Activated B cell treated with CpG ODN at 0.5 μM for 24 hours (primary cell): ENCODE measurements at regions not wholly inside any gene's neighbourhood (a gene's known extent, or its start where the extent isn't known, plus 50 kb on each side); places are given as distances from the start of the nearest gene placed in this dataset.
"Not testable (repeated sequence)": the region's sequence is repeated elsewhere in the genome, so short reads cannot be mapped to it uniquely, and the experiment has no call there.

Experiments
- ATAC-seq: fragments of 200-7000 bp; cut with Tn5 transposase; one replicate; pipeline ENCODE4 v1.10.0; 2021; ENCODE audit warnings: low read depth, mild to moderate bottlenecking, moderate library complexity
- CTCF ChIA-PET: fragments of 350-600 bp; sonication (Branson Sonifier 250); formaldehyde crosslinking; loops from one replicate; lab custom pipeline; 2021; ENCODE audit warnings: antibody characterized with exemption; lab: Charles Lee
- POLR2A ChIA-PET: fragments of 350-600 bp; sonication (Branson Sonifier 250); formaldehyde crosslinking; loops from one replicate; lab custom pipeline; 2021; ENCODE audit warnings: antibody characterized with exemption; lab: Charles Lee
- DNase-seq: peaks from one replicate; pipeline ENCODE4 v3.0.0; 2022
- H3K27ac Mint-ChIP-seq: one replicate; pipeline ENCODE4 v1.8.0; 2020; ENCODE audit warnings: mixed read lengths
- H3K27me3 Mint-ChIP-seq: one replicate; pipeline ENCODE4 v1.8.0; 2021; ENCODE audit warnings: mixed read lengths
- H3K36me3 Mint-ChIP-seq: one replicate; pipeline ENCODE4 v1.8.0; 2021; ENCODE audit warnings: low read depth, mixed read lengths
- H3K4me1 Mint-ChIP-seq: one replicate; pipeline ENCODE4 v1.8.0; 2021; ENCODE audit warnings: mixed read lengths
- H3K4me3 Mint-ChIP-seq: one replicate; pipeline ENCODE4 v1.8.0; 2020; ENCODE audit warnings: mild to moderate bottlenecking, mixed read lengths
- H3K9me3 Mint-ChIP-seq: one replicate; pipeline ENCODE4 v1.8.0; 2020; ENCODE audit warnings: mixed read lengths
- intact Hi-C: fragments of 100-400 bp; cut with micrococcal nuclease; formaldehyde crosslinking; loops from one replicate; pipeline ENCODE4 v1.15.1; 2024
- TF ChIP-seq, protein P1 (sequence below): fragments of 200-600 bp; IDR thresholded peaks from one replicate; pipeline ENCODE4 v1.8.0; 2022; ENCODE audit warnings: antibody characterized with exemption, mild to moderate bottlenecking

DNA sequence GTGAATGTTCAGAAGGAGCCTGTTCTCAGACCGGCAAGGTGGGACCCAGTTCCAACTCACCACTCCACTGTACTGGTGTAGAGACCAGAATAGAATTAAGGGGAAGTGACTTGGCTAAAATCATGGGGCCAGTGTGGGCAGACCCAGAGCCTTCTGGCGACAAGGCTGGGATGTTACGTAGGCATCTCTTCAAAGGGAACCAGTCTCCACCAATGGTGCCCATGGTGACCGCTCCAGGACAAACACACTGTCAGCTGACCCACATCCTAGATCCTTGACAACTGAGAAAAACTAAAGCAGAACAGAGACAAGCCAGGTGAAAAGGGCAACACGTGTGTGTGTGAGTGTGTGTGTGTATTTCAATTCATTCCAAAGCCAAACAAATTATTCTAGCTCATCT is 321.7 kb upstream of the FRG2C start:
- H3K4me1 Mint-ChIP-seq, result no peaks in the 10 kb centered on the region
- H3K36me3 Mint-ChIP-seq, result no peaks in the 10 kb centered on the region
- ATAC-seq, result no peak
- H3K4me3 Mint-ChIP-seq, result no peak overlapping the region
- DNase-seq, result no peak
- ChIA-PET CTCF (no interaction called here), POLR2A (no interaction called here)
- TF ChIP-seq, protein P1, sequence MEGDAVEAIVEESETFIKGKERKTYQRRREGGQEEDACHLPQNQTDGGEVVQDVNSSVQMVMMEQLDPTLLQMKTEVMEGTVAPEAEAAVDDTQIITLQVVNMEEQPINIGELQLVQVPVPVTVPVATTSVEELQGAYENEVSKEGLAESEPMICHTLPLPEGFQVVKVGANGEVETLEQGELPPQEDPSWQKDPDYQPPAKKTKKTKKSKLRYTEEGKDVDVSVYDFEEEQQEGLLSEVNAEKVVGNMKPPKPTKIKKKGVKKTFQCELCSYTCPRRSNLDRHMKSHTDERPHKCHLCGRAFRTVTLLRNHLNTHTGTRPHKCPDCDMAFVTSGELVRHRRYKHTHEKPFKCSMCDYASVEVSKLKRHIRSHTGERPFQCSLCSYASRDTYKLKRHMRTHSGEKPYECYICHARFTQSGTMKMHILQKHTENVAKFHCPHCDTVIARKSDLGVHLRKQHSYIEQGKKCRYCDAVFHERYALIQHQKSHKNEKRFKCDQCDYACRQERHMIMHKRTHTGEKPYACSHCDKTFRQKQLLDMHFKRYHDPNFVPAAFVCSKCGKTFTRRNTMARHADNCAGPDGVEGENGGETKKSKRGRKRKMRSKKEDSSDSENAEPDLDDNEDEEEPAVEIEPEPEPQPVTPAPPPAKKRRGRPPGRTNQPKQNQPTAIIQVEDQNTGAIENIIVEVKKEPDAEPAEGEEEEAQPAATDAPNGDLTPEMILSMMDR, result no peak
- H3K9me3 Mint-ChIP-seq, result no peaks in the 10 kb centered on the region
- intact Hi-C loops, result no loop called here
- no peak overlapping the region for H3K27ac Mint-ChIP-seq
- H3K27me3 Mint-ChIP-seq, result no peaks in the 10 kb centered on the region

DNA sequence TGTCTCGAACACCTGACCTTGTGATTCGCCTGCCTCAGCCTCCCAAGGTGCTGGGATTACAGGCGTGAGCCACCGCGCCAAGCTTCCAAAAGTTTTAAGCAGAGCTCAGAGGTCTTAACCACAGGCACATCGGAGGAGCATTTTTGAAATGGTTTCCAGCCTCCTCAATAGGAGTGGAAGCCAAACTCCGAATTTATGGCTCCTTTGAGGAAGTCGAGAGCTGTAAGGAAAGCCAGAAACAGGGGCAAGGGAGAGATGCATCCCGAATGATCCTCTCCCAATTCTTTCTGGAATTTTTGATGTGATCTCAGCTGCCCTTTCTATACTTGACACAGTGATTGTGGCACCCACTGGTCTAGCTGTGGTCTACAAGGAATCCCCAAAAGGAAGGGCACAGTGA is 313.6 kb upstream of the FRG2C start:
- POLR2A ChIA-PET, H3K4me3 Mint-ChIP-seq, ATAC-seq, intact Hi-C loops, H3K27ac Mint-ChIP-seq, H3K4me1 Mint-ChIP-seq, CTCF ChIA-PET, H3K9me3 Mint-ChIP-seq, H3K27me3 Mint-ChIP-seq, DNase-seq, H3K36me3 Mint-ChIP-seq: not testable (repeated sequence)

DNA sequence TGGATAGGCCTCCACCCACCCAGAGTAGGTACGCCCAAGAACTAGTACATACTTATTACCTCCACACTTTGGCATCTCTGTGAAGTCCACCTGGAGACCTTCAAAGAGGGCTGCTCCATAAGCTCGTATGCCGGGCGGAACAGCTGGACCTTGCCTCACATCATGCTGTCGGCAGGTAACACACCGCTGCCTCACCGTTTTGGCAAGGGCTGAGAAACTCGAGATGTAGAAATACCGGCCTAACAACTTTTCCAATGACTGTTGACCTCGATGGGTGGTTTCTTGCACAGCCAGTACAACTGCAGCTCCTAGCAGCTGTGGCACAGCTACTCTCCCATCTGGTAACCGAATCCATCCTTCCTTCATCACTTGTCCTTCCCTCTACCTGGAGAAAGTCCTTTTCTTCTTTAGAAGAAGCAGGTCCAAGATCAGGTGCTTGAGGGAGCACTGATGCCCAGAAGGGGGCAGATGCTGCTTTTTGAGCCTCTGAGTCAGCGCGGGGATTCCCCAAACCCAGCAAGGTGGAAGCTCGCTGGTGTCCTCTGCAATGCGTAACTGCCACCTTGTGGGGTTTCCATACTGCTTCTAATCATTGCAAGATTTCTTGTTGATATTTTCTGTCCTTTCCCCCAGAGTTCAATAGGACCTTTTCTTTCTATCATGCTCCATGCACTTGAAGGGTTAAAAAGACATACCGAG is 301.9 kb upstream of the FRG2C start:
- POLR2A ChIA-PET, result not testable (repeated sequence)
- CTCF ChIA-PET, result interaction anchor here (0.7 kb wide), 1 partner anchor 68 kb away, joined by 3 read pairs; no protein-coding TSS in a partner anchor
- intact Hi-C loops, result loop anchor here (2.0 kb wide), 1 partner anchor 279 kb away; no protein-coding TSS in a partner anchor

DNA sequence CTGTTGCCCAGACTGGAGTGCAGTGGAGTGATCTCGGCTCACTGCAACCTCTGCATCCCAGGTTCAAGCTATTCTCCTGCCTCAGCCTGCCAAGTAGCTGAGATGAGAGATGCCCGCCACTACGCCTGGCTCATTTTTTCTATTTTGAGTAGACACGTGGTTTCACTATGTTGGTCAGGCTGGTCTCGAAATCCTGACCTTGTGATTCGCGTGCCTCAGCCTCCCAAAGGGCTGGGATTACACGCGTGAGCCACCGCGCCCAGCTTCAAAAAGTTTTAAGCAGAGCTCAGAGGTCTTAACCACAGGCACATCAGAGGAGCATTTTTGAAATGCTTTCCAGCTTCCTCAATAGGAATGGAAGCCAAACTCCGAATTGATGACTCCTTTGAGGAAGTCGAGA is 291.2 kb upstream of the FRG2C start:
- intact Hi-C loops, DNase-seq, H3K4me1 Mint-ChIP-seq, H3K27ac Mint-ChIP-seq, CTCF ChIA-PET, ATAC-seq, POLR2A ChIA-PET, H3K9me3 Mint-ChIP-seq, H3K36me3 Mint-ChIP-seq, H3K27me3 Mint-ChIP-seq: not testable (repeated sequence)
- peak overlapping the region; percentile 38 for H3K4me3 Mint-ChIP-seq

More for the DNA sequence above, 301.9 kb upstream of the FRG2C start:
- H3K27ac Mint-ChIP-seq, H3K9me3 Mint-ChIP-seq, ATAC-seq, H3K36me3 Mint-ChIP-seq, H3K4me3 Mint-ChIP-seq, DNase-seq, H3K4me1 Mint-ChIP-seq, H3K27me3 Mint-ChIP-seq: not testable (repeated sequence)

DNA sequence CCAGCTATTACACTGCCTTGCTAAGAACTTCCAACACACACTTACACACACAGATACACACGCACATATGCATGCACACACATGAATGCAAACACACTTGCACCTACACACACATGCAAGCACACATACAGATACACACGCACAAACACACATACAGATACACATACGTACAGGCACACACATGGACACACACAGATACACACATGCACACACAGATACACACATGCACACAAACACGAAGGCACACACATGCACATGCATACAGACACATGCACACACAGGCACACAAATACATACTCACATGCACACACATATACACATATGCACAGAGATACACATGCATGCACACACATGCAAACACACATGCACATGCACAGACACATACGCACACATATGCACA is 284.3 kb upstream of the FRG2C start:
- ATAC-seq, H3K36me3 Mint-ChIP-seq, H3K27me3 Mint-ChIP-seq, H3K9me3 Mint-ChIP-seq, CTCF ChIA-PET, H3K4me1 Mint-ChIP-seq, POLR2A ChIA-PET, DNase-seq, H3K27ac Mint-ChIP-seq, intact Hi-C loops, H3K4me3 Mint-ChIP-seq: not testable (repeated sequence)

DNA sequence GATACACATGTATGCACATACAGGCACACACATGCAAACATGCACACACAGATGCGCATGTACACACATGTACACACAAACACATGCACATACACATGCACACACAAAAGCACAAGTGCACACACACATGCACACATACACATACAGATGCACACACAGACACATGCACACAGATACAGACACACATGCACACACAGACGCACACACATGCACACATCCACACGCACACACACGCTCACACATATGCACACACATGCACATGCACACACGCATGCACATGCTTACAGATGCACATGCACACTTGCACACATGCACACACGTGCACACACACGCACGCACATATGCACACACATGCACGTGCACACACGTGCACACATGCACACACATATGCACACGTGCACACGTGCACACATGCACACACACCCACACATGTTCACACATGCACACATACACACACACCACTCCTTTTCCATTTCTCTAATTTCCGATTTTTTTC is 283.8 kb upstream of the FRG2C start:
- H3K36me3 Mint-ChIP-seq, result no peaks in the 10 kb centered on the region
- intact Hi-C loops, result no loop called here
- H3K27me3 Mint-ChIP-seq, result no peaks in the 10 kb centered on the region
- no peak overlapping the region for H3K4me3 Mint-ChIP-seq
- TF ChIP-seq, protein P1, result no peak
- H3K4me1 Mint-ChIP-seq, result peaks cover 6% of the 10 kb centered on the region
- DNase-seq (no peak), ATAC-seq (no peak)
- CTCF ChIA-PET, result no interaction called here
- POLR2A ChIA-PET, result no interaction called here
- H3K27ac Mint-ChIP-seq, result no peak overlapping the region
- peaks cover 6% of the 10 kb centered on the region for H3K9me3 Mint-ChIP-seq

DNA sequence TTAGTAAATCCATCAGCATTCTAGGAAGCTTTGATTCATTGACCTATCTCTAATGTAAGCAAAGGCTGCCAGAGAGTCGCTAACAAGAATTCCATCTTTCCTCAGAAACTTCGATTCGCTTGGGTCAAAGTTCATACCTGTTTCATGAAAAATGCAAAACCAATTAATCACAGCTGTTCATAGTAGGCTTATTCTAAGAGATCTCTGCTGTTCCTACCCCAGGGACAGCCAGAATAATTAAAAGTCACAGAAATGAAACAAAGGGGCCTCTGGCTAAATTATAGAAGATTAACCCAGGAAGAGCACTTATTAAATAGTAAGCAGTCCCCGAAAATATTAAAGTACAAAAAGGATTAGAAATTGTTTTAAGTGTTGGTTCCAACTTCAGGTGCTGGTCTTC is 280.1 kb upstream of the FRG2C start:
- CTCF ChIA-PET, H3K9me3 Mint-ChIP-seq, H3K4me3 Mint-ChIP-seq, DNase-seq, H3K27ac Mint-ChIP-seq, H3K27me3 Mint-ChIP-seq, intact Hi-C loops, H3K36me3 Mint-ChIP-seq, POLR2A ChIA-PET, H3K4me1 Mint-ChIP-seq, ATAC-seq: not testable (repeated sequence)

DNA sequence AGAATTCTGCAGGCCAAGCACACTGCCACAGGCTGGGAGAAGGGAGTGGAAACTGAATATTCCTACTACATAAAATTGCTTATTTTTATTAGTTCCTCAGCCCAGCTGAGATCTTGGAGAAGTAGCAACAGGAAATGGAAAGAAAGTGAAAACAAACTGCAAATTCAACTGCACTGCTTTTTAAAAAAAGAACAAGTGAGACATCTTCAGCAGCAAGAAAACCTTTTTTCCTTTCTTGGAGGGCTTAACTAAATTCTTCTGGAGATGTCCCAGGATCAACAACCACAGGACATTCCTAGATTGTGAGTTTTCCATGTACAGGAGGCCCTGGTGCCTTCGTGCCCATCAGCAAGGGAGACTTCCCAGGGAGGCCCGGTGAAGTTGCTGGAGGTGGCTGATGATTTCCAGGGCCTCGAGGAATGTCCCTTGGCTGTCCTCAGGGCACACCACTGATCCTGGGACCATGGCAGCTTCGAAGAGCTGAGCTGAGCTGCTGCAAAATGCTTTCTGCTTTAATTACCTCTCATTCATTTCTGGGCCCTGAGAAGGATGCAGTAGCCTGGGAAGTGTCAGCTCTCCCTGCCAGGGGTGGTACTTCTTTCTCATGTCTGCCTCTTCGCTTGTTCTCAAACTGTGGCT is 275.5 kb upstream of the FRG2C start:
- H3K27me3 Mint-ChIP-seq, H3K36me3 Mint-ChIP-seq, ATAC-seq, CTCF ChIA-PET, intact Hi-C loops, H3K4me3 Mint-ChIP-seq, H3K4me1 Mint-ChIP-seq, POLR2A ChIA-PET, H3K9me3 Mint-ChIP-seq, DNase-seq, H3K27ac Mint-ChIP-seq: not testable (repeated sequence)

DNA sequence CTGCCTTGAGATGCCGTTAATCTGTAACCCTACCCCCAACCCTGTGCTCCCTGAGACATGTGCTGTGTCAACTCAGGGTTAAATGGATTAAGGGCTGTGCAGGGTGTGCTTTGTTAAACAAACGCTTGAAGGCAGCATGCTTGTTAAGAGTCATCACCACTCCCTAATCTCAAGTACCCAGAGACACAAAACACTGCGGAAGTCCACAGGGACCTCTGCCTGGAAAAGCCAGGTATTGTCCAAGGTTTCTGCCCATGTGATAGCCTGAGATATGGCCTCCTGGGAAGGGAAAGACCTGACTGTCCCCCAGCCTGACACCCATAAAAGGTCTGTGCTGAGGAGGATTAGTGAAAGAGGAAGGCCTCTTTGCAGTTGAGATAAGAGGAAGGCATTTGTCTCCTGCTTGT is 270.8 kb upstream of the FRG2C start:
- H3K36me3 Mint-ChIP-seq, H3K4me1 Mint-ChIP-seq, H3K27me3 Mint-ChIP-seq, intact Hi-C loops, H3K27ac Mint-ChIP-seq, H3K4me3 Mint-ChIP-seq, ATAC-seq, POLR2A ChIA-PET, DNase-seq, CTCF ChIA-PET, H3K9me3 Mint-ChIP-seq: not testable (repeated sequence)

DNA sequence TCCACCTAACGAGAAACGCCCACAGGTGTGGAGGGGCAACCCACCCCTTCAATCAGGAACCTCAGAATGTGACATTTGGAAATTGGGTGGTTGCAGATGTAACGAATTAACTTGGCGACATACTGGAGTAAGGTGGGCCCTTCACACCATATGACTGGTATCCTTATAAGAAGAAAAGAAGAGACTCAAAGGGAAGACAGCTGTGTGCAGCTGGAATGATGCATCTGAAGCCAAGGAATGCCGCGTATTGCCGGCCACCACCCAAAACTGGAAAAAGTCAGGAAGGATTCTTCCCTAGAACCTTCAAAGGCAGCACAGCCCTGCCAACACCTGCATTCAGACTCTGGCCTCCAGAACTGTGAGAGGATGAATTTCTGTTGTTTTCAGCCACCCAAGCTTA is 270.0 kb upstream of the FRG2C start:
- CTCF ChIA-PET, H3K4me3 Mint-ChIP-seq, H3K4me1 Mint-ChIP-seq, DNase-seq, H3K27me3 Mint-ChIP-seq, ATAC-seq, H3K36me3 Mint-ChIP-seq, H3K27ac Mint-ChIP-seq, H3K9me3 Mint-ChIP-seq, POLR2A ChIA-PET, intact Hi-C loops: not testable (repeated sequence)
